GM18951 (cell line): ENCODE measurements at regions not wholly inside any gene's neighbourhood (a gene's known extent, or its start where the extent isn't known, plus 50 kb on each side); places are given as distances from the start of the nearest gene placed in this dataset.

Experiments
- POLR2A ChIP-seq: IDR thresholded peaks from 4 replicates; pipeline ENCODE4 v1.6.1; 2011; ENCODE audit warnings: mild to moderate bottlenecking; ENCODE audit not compliant: insufficient read length, insufficient read depth; ENCODE audit errors: extremely low read depth
- in situ Hi-C: fragments of 300-500 bp; cut with MboI; formaldehyde crosslinking; loops from one replicate; pipeline ENCODE4 v1.12.0; 2022; ENCODE audit warnings: low sequenced_read_pairs, mixed read lengths, inconsistent platforms; ENCODE audit not compliant: unreplicated experiment

GRCh38 chr5:30608501-30608900, 585.0 kb upstream of the CDH6 start:
- in situ Hi-C loops, result no loop called here
- TF ChIP-seq POLR2A, result no peak

DNA sequence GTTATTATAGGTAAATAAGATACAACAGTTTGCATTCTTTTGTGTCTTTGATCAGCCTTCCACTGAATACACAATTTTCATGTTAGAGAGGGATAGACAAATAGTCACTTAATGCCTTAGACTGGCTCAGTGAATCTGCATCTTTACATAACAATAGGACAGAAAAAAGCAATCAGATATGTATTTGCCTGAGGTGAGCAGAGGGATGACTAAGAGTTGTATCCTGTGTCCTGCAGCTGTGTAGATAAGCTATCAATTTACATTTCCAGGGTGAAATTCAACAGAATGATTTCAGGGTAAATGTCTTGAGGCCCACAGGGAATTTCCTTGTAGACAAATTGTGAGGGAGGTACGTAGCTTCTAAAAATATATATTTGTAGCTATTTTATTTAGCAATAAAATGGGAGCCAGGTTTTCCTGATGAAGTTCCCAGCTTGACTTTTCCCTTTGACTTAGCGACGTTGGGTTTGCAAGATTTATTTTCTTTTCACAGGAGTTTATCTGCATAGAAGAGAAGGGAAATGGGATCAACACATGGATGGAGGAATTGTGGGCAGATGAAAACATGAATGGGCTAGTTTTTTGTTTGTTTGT, 586.1 kb upstream of the CDH6 start:
- in situ Hi-C loops, result no loop called here
- no peak for TF ChIP-seq POLR2A

DNA sequence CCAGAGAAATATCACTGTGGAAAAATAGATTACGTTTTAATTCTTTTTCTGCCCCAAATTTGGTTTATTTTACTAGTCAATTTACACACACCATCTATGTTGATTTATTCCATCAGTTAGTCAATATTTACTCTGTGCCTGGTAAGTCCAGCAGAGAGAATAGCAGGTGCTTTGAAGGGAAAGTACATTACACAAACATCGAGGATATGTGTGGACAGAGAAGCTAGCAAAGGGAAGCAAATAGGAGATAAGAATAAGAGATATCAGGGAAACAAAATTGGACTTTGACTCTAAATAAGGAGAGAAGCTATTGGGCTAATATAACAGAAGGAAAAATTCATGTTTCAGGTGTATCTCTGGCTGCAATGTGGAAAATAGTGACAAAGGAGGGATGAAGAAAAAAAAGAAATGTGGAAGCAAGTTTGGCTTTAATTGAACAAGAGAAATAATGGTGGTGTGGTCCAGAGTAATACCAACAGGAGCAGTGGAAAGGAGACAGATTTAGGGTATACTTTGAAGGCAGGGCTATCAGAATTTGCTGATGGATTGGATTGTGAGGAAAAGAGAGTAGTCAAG, 587.7 kb upstream of the CDH6 start:
- in situ Hi-C loops, result no loop called here
- no peak for TF ChIP-seq POLR2A

GRCh38 chr5:30604648-30605262, 588.7 kb upstream of the CDH6 start:
- TF ChIP-seq POLR2A, result no peak
- in situ Hi-C loops, result no loop called here

DNA sequence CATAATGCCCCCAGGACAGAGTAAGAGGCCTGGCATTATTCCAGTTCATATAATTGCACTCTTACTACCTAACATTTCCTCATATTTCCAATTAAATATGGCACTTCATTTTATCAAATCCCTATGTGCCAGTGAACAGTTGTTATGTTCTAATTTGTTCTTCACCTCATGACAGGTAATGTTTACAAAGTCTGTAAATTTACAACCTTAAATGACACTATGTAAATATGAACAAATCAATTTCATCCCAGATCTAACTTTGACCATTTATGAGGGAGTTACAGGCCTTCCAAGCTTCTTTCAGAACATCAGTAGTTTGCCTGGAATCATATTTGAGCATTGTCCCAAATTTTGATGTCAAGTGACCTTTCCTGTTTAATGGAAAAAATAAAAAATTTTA, 592.6 kb upstream of the CDH6 start:
- in situ Hi-C loops, result no loop called here
- no peak for TF ChIP-seq POLR2A

DNA sequence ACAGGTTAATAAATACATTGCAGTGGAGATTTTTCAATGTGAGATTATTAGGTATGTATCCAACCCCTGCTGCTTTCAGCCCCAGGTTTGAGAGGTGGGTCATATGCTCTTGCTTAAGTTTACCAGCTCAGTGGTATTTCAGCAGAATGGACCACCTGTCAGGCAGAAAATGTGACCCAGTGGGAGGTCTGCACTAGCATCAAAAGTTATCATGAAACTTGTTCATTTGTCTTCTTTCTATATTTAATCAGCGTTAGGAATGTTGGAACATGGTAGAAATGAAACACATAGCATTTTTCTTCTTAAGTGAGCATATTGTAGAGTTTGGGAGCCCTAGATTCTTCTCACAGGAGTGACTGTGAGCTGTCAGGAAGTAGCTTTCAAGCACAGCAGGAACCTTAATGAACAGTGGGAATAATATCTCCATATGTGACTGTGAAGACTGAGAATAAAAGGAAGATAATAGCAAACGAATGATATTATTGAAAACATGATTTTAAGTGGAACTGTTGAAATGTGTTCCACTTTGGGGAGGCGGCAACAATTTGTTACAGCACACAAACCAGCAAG, 596.9 kb upstream of the CDH6 start:
- in situ Hi-C loops, result no loop called here

GRCh38 chr5:30594331-30594730, 599.2 kb upstream of the CDH6 start:
- TF ChIP-seq POLR2A, result no peak
- in situ Hi-C loops, result no loop called here

More for the DNA sequence above, 596.9 kb upstream of the CDH6 start:
- no peak for TF ChIP-seq POLR2A

DNA sequence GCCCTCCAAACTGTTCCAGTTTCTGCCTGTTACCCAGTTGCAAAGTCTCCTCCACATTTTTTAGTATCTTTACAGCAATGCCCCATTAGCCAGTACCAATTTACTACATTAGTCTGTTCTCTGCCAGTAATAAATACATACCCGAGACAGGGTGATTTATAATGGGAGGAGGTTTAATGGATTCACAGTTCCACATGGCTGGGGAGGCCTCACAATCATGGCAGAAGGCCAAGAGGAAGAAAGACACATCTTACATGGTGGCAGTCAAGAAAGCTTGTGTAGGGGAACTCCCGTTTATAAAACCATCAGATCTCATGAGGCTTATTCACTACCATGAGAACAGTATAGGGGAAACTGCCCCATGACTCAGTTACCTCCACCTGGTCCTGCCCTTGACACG, 600.7 kb upstream of the CDH6 start:
- in situ Hi-C loops, result no loop called here
- TF ChIP-seq POLR2A, result no peak

GRCh38 chr5:30581198-30581935, 612.1 kb upstream of the CDH6 start:
- in situ Hi-C loops, result no loop called here
- no peak for TF ChIP-seq POLR2A

DNA sequence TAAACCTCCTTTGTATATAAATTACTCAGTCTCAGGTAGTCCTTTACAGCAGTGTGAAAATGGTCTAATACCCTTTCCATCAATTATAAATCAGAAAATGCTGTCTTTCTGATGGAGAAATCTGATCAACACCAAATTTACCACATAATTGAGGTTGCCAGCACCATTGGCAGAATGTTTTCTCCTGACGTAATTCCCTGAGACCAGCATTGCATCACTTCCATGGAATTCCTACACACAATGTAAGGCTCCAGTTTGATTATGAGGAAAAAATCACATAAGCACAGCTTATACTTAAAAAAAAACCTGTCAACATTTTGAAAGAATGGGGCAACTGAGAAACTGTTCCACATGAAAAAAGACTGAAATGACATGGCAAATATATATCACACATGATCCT, 618.7 kb upstream of the CDH6 start:
- TF ChIP-seq POLR2A, result no peak
- in situ Hi-C loops, result no loop called here

DNA sequence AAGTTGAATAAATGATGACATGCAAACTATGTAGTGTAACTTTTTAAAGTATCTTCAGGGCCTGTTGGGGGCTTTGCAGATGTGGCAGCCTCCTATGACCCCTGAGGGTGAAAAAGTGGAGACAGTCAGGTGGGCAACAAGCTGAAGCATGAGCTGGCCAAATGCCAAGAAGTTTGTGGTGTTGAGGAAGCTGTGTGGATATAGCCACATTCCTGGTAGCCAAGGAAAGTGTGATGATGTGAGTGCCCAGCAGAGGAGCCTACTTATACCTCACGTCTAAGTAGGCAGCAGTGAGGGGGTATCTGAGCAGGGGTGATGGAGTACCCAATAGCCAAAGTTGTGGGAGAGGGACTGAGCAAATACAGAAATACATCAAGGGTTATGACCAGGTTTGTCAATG, 621.2 kb upstream of the CDH6 start:
- no peak for TF ChIP-seq POLR2A
- in situ Hi-C loops, result no loop called here

- in situ Hi-C loops, result no loop called here
- no peak for TF ChIP-seq POLR2A
Measured at GRCh38 chr5:30561771-30562170, 631.7 kb upstream of the CDH6 start.

GRCh38 chr5:30551618-30552017, 641.9 kb upstream of the CDH6 start:
- no peak for TF ChIP-seq POLR2A

More at GRCh38 chr5:30551618-30552017, 641.9 kb upstream of the CDH6 start:
- in situ Hi-C loops, result no loop called here
